ENCODE measurements at regions not wholly inside any gene's neighbourhood (a gene's known extent, or its start where the extent isn't known, plus 50 kb on each side); places are given as distances from the start of the nearest gene placed in this dataset.
"Not testable (repeated sequence)": the region's sequence is repeated elsewhere in the genome, so short reads cannot be mapped to it uniquely, and the experiment has no call there.

- DNase-seq = no peak
Observed at GRCh38 chr5:159547466-159548195, 217.3 kb upstream of the IL12B start.

- no peak for DNase-seq
Observed at GRCh38 chr5:159548517-159548916, 218.2 kb upstream of the IL12B start.

GRCh38 chr5:159549046-159549445 lies 218.8 kb upstream of the IL12B start:
- no peak for DNase-seq

DNA sequence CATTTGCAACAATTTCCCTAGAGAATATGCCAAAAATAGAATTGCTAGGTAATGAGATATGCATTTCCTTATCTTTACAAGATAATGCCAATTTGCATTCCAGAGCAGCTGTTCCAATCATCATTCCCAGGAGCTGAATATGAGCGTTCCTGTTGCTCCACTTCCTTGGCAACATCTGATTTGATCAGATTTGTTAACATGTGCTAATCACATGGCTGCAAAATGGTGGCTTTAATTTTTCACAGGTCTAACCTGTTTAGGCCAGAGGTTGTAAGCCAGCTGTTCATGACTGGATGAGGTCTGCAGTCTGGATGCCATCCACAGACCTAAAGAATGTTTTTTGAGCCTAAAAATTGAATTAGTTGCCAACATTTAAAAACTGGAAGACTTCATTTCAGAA lies 220.7 kb upstream of the IL12B start:
- no peak for DNase-seq

GRCh38 chr5:159552751-159553150 lies 222.5 kb upstream of the IL12B start:
- DNase-seq = no peak

- no peak for DNase-seq
Observed at GRCh38 chr5:159553792-159554191, 223.5 kb upstream of the IL12B start.

DNA sequence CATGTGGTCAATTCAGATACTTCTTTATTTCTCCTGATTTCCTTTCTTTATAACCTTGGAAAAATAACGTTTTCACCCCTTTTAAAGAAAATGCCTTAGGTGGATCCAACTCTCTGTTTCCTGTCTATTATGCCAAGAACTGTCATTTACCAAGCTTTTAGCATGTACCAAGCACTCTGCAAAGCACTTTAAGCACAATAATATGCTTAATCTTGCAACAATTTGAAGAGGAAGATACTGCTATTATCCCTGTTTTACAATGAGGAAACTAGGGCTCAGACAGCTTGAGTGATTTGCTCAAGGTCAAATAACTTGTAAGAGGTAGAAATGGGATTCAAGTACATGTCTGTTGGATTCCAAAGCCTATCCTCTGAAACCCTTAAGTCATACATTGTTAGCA lies 224.8 kb upstream of the IL12B start:
- no peak for DNase-seq

DNA sequence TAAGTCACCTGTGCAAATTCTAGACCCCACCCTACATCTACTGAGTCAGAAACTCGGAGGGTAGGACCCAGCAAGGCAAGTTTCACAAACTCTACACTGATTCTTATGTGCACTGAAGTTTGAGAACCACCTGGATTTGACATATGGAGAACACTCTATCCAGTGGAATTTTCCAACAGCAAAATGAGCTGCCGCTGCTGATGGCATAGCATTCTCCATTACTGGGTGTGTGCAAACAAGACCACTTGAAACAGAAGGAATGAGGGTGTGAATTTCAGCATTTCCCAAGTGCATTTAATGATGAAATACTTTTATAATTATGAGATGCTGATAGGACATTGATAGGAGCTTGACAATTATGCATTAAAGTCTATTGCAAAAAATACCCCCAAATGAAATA lies 229.1 kb upstream of the IL12B start:
- no peak for DNase-seq

DNA sequence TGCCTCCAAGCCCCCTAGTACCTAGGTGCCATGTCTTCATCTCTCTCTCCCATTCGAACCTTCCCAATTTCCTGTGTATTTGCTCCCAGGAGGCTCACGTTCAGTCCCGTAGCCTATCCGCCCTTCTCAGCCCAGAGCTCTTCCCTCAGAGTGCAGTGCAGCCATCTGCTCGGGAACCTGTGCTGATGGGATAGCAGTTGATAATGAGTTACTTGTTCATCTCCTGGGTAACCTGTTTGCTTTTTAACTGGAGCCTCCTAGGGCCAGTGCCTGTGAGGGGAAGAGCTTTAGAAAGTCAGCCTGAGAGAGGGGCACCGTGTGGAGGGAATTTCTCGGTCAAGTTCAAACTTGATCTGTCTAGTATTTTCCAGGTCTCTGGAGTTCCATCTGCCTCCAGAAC lies 229.8 kb upstream of the IL12B start:
- no peak for DNase-seq

DNA sequence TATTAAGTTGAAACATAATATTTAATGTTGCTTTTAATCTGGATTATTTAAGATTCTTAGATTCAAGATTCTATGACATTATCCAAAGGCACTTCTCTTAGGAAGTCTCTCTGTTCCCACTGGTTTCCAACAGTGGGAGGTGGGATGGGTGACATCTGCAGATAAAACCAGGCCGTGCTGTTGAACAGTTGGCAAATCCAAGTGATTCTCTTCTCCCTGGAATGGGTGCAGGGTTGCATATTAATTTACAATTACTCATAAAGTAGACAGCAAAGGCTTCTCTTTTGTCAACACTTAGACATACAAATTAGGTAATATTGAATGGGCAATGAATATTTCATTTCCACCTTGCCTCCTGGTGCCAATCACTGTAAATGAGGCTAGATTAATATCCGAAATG lies 233.7 kb upstream of the IL12B start:
- DNase-seq = no peak

- DNase-seq = no peak
Observed at GRCh38 chr5:159566832-159567231, 236.5 kb upstream of the IL12B start.

GRCh38 chr5:159567461-159567860 lies 237.2 kb upstream of the IL12B start:
- DNase-seq = no peak

DNA sequence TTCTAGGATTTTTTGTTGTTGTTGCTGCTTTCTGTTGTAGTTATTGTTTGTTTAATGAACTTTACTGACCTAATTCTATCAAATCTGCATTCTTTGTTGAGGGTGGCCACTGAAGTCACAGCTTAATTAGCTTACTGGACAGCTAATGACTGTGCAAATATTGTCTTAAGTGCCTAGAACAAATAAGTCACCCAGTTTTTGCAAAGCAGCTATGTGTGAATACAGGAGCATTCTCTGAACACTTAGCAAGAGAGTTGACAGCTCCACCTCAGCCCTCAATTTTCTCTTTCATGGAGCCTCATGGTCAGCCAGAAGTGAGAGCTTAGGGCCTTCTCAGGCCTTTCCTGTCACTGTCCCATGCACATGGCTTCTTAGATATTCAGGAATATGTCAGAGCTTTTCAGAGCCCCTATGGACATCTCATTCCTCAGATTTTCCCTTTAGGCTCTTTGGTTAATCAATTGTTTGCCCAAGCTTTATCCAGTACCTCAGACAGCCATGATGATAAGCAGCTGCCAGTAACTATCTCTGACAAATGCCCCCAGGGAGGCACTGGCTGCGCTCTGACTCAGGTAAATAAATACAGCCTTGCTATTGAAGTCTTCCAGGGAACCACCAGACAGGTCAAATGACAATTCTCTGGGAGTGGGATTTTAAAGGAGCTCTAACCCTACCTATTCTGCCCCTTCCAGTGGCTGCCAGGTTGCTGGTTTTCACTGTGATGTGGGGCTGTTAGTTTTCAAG lies 241.4 kb upstream of the IL12B start:
- no peak for DNase-seq

- no peak for DNase-seq
Observed at GRCh38 chr5:159576902-159577301, 246.6 kb upstream of the IL12B start.

GRCh38 chr5:159581502-159582249 lies 251.4 kb upstream of the IL12B start:
- DNase-seq = no peak

DNA sequence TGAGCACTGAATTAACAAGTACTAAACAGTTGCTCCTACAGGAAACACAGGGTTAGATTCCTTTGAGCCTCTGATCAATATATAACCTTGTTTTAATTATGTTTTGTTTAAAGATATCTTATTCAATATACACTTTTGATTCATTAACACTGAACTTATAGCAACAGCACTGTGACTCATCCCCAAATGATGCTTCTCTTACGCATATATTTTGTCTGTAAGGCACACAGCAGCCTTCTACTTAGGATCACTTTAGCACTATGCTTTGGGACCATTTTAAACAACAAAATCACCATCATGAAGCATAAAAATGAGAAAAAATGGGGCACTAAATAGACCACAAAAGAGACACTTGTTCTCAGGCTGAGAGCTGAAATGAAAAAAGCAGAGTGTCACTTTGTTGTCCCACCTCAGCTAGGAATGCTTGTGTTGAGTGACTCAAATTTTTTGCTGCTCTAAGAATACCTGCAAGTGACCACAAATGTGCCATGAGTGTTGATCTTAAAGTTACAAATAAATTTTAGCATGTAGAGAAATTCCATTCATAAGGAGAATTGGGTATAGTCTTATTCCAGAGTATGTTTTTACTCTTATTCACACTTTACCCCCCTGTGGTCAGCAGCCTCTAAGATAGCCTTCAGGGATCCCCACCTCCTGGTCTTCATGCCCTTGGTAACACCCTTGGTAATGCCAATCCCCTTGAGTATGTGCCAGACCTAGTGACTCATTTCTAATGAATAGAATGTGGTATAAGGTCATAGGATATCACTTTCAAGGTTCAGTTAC lies 252.7 kb upstream of the IL12B start:
- DNase-seq = no peak

GRCh38 chr5:159586921-159587320 lies 256.6 kb upstream of the IL12B start:
- DNase-seq = no peak

GRCh38 chr5:159588941-159589340 lies 258.7 kb upstream of the IL12B start:
- no peak for DNase-seq

DNA sequence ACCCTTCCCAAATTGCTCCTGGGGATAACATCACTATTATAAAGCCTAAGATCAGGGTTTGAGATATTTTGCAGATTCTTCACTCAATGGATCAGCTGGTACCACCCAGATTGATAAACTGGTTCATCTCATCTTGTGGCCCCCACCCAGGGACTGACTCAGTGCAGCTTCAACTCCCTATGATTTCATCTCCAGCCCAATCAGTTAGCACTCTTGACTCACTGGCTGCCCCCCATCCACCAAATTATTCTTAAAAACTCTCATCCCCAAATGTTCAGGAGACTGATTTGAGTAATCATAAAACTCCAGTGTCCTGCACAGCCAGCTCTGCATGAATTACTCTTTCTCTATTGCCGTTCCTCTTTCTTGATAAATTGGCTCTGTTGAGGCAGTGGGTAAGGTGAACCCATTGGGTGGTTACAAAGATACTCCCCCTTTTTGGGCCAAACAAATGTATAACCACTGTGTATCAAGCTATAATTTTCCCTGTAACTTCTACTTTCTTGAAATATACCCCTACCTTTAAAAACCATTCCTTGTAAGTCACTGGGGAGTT lies 263.3 kb upstream of the IL12B start:
- DNase-seq = no peak

- not testable (repeated sequence) for DNase-seq
Observed at GRCh38 chr5:159595561-159595960, 265.3 kb upstream of the IL12B start.

- no peak for DNase-seq
Observed at GRCh38 chr5:159601216-159601615, 270.9 kb upstream of the IL12B start.

- no peak for DNase-seq
Observed at GRCh38 chr5:159602434-159602833, 272.1 kb upstream of the IL12B start.

DNA sequence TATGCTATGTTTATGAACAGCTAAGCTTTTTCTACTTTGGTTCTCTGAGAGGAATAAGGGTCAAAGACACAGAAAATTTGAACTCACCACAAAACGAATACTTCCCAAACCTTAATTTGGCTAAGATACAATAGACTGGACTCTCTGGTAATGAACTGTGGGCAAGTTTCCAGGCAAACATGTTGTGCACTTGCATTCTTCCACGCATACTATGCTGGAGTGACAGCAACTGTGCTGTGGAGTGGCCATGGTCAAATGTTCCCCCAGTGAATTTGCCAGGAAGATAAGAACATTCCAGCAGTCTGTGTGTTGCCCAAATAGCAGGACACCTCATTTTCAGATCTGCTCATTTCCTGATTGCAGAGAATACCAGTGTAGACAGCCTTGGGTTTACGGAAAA lies 275.3 kb upstream of the IL12B start:
- no peak for DNase-seq

All from stimulated activated CD4-positive, alpha-beta T cell treated with anti-CD3 and anti-CD28 coated beads, Interleukin-4, amount 100 ng/mL, for 1 hour (primary cell).